ENCODE measurements at regions not wholly inside any gene's neighbourhood (a gene's known extent, or its start where the extent isn't known, plus 50 kb on each side); places are given as distances from the start of the nearest gene placed in this dataset.

DNA sequence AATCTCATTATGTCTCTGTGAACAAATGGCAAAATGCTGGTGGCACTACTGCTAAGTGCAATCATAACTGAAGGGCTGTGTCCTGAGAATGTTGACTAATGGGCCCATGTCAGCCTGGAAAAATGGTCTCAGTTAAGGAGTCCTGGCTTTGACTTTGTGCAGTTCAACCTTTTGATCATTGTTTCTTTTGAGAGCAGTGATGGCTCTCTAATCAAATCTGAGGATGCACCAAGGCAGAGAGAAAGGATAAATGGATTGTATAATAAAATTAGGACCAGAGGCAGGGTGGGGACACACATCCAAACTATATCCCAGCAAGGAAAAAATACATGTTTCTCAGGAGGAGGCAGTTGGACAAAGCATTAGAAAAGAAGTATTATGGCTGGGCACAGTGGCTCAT, 59.6 kb upstream of the SYN3 start:
- no peak for TF ChIP-seq CTCF (IDR thresholded peaks at IDR 0.05)
- no peak for TF ChIP-seq POLR2A (IDR thresholded peaks at IDR 0.05)

Data from ovary (tissue), 3 donors.